GM21390 (cell line): ENCODE measurements at regions not wholly inside any gene's neighbourhood (a gene's known extent, or its start where the extent isn't known, plus 50 kb on each side); places are given as distances from the start of the nearest gene placed in this dataset.

Experiments
- ATAC-seq: cut with Tn5 transposase; IDR thresholded peaks from one replicate; pipeline ENCODE4 v1.9.1; 2021; ENCODE audit not compliant: unreplicated experiment

GRCh38 chr4:123737156-123737555, 340.6 kb downstream of the SPRY1 start:
- no peak for ATAC-seq

GRCh38 chr4:123739806-123740205, 343.2 kb downstream of the SPRY1 start:
- no peak for ATAC-seq

- ATAC-seq: no peak
Measured at GRCh38 chr4:123740236-123740635, 343.6 kb downstream of the SPRY1 start.

GRCh38 chr4:123741906-123742305, 345.3 kb downstream of the SPRY1 start:
- no peak for ATAC-seq

- ATAC-seq: no peak
Measured at GRCh38 chr4:123743848-123744247, 347.3 kb downstream of the SPRY1 start.

GRCh38 chr4:123744664-123745290, 348.2 kb downstream of the SPRY1 start:
- ATAC-seq: no peak

- ATAC-seq: no peak
Measured at GRCh38 chr4:123747016-123747415, 350.4 kb downstream of the SPRY1 start.

GRCh38 chr4:123748806-123749205, 352.2 kb downstream of the SPRY1 start:
- no peak for ATAC-seq

GRCh38 chr4:123749383-123749782, 352.8 kb downstream of the SPRY1 start:
- no peak for ATAC-seq

- ATAC-seq: no peak
Measured at GRCh38 chr4:123750044-123750443, 353.4 kb downstream of the SPRY1 start.

- ATAC-seq: no peak
Measured at GRCh38 chr4:123755655-123756054, 359.1 kb downstream of the SPRY1 start.

- ATAC-seq: no peak
Measured at GRCh38 chr4:123767806-123768205, 371.2 kb downstream of the SPRY1 start.

GRCh38 chr4:123770884-123771283, 374.3 kb downstream of the SPRY1 start:
- ATAC-seq: no peak

- peak; percentile 100 for ATAC-seq
Measured at GRCh38 chr4:123776267-123776666, 379.7 kb downstream of the SPRY1 start.

- no peak for ATAC-seq
Measured at GRCh38 chr4:123777373-123777772, 380.8 kb downstream of the SPRY1 start.

GRCh38 chr4:123783151-123783790, 386.7 kb downstream of the SPRY1 start:
- ATAC-seq: no peak

GRCh38 chr4:123783921-123784320, 387.3 kb downstream of the SPRY1 start:
- ATAC-seq: no peak

- ATAC-seq: no peak
Measured at GRCh38 chr4:123784626-123785025, 388.0 kb downstream of the SPRY1 start.

- ATAC-seq: no peak
Measured at GRCh38 chr4:123785538-123785937, 388.9 kb downstream of the SPRY1 start.

GRCh38 chr4:123786163-123786915, 389.7 kb downstream of the SPRY1 start:
- no peak for ATAC-seq

GRCh38 chr4:123786920-123787319, 390.3 kb downstream of the SPRY1 start:
- ATAC-seq: no peak

- no peak for ATAC-seq
Measured at GRCh38 chr4:123787512-123788080, 391.0 kb downstream of the SPRY1 start.
